Activated T-cell treated with anti-CD3 and anti-CD28 coated beads for 4 hours (primary cell): ENCODE measurements at regions not wholly inside any gene's neighbourhood (a gene's known extent, or its start where the extent isn't known, plus 50 kb on each side); places are given as distances from the start of the nearest gene placed in this dataset.

Experiments used
- DNase-seq: peaks from one replicate; pipeline ENCODE4 v3.0.0-alpha.2; 2020

- DNase-seq: no peak
These were observed 146.4 kb upstream of the GGTLC1 start for GRCh38 chr20:24134930-24135329.

GRCh38 chr20:24134284-24134683 is 145.7 kb upstream of the GGTLC1 start:
- DNase-seq: no peak

GRCh38 chr20:24132246-24132645 is 143.7 kb upstream of the GGTLC1 start:
- no peak for DNase-seq

- no peak for DNase-seq
These were observed 143.1 kb upstream of the GGTLC1 start for GRCh38 chr20:24131684-24132083.

- DNase-seq: no peak
These were observed 142.7 kb upstream of the GGTLC1 start for GRCh38 chr20:24131281-24131680.

- no peak for DNase-seq
These were observed 141.1 kb upstream of the GGTLC1 start for GRCh38 chr20:24129641-24130040.

GRCh38 chr20:24124951-24125650 is 136.5 kb upstream of the GGTLC1 start:
- no peak for DNase-seq

GRCh38 chr20:24124003-24124402 is 135.4 kb upstream of the GGTLC1 start:
- DNase-seq: no peak

- no peak for DNase-seq
These were observed 130.0 kb upstream of the GGTLC1 start for GRCh38 chr20:24118441-24119175.

- DNase-seq: no peak
These were observed 129.5 kb upstream of the GGTLC1 start for GRCh38 chr20:24118034-24118433.

GRCh38 chr20:24117383-24117782 is 128.8 kb upstream of the GGTLC1 start:
- no peak for DNase-seq

GRCh38 chr20:24116611-24117010 is 128.0 kb upstream of the GGTLC1 start:
- no peak for DNase-seq

GRCh38 chr20:24112360-24112759 is 123.8 kb upstream of the GGTLC1 start:
- no peak for DNase-seq

GRCh38 chr20:24111858-24112257 is 123.3 kb upstream of the GGTLC1 start:
- DNase-seq: no peak

GRCh38 chr20:24109537-24109936 is 121.0 kb upstream of the GGTLC1 start:
- DNase-seq: no peak

- no peak for DNase-seq
These were observed 120.4 kb upstream of the GGTLC1 start for GRCh38 chr20:24109008-24109407.

- no peak for DNase-seq
These were observed 120.0 kb upstream of the GGTLC1 start for GRCh38 chr20:24108581-24108980.

GRCh38 chr20:24106801-24107445 is 118.3 kb upstream of the GGTLC1 start:
- no peak for DNase-seq

GRCh38 chr20:24106150-24106800 is 117.7 kb upstream of the GGTLC1 start:
- no peak for DNase-seq

GRCh38 chr20:24102749-24103333 is 114.3 kb upstream of the GGTLC1 start:
- no peak for DNase-seq

- no peak for DNase-seq
These were observed 113.7 kb upstream of the GGTLC1 start for GRCh38 chr20:24102290-24102689.

GRCh38 chr20:24100370-24101011 is 111.9 kb upstream of the GGTLC1 start:
- DNase-seq: peak; percentile 47

GRCh38 chr20:24098886-24099285 is 110.3 kb upstream of the GGTLC1 start:
- no peak for DNase-seq
